Endodermal cell (in vitro differentiated cells): ENCODE measurements at regions not wholly inside any gene's neighbourhood (a gene's known extent, or its start where the extent isn't known, plus 50 kb on each side); places are given as distances from the start of the nearest gene placed in this dataset.

Experiments used
- DNase-seq: peaks from one replicate; pipeline ENCODE4 v3.0.0-alpha.2; 2017
- H3K27ac ChIP-seq: 2 replicates; pipeline ENCODE4 v1.5.1; 2013; ENCODE audit warnings: mild to moderate bottlenecking, low read depth, low read length, moderate library complexity
- H3K27me3 ChIP-seq: 2 replicates; pipeline ENCODE4 v1.6.1; 2013; ENCODE audit warnings: mild to moderate bottlenecking, low read length, moderate library complexity; ENCODE audit not compliant: insufficient read depth, control insufficient read depth, poor library complexity, severe bottlenecking
- H3K36me3 ChIP-seq: 2 replicates; pipeline ENCODE4 v1.7.0; 2013; ENCODE audit warnings: mild to moderate bottlenecking, low read length, moderate library complexity; ENCODE audit not compliant: control insufficient read depth, insufficient read depth
- H3K4me1 ChIP-seq: one replicate; pipeline ENCODE4 v1.7.0; 2013; ENCODE audit warnings: low read length; ENCODE audit not compliant: control insufficient read depth, insufficient read depth
- H3K4me3 ChIP-seq: 2 replicates; pipeline ENCODE4 v1.5.1; 2013; ENCODE audit warnings: mild to moderate bottlenecking, low read length, moderate library complexity
- H3K9ac ChIP-seq: 2 replicates; pipeline ENCODE4 v1.6.1; 2013; ENCODE audit warnings: mild to moderate bottlenecking, low read length, moderate library complexity; ENCODE audit not compliant: poor library complexity, severe bottlenecking; ENCODE audit errors: extremely low read depth
- H3K9me3 ChIP-seq: 2 replicates; pipeline ENCODE4 v1.6.1; 2013; ENCODE audit warnings: mild to moderate bottlenecking, low read length, moderate library complexity; ENCODE audit not compliant: control insufficient read depth
- H3K27ac Mint-ChIP-seq: 2 replicates; pipeline ENCODE4 v1.8.0; 2020; ENCODE audit warnings: mixed read lengths
- H3K27me3 Mint-ChIP-seq: 2 replicates; pipeline ENCODE4 v1.8.0; 2021; ENCODE audit warnings: mild to moderate bottlenecking, mixed read lengths; ENCODE audit not compliant: insufficient read depth
- H3K36me3 Mint-ChIP-seq: 2 replicates; pipeline ENCODE4 v1.8.0; 2020; ENCODE audit warnings: low read depth, mixed read lengths
- H3K4me1 Mint-ChIP-seq: 2 replicates; pipeline ENCODE4 v1.8.0; 2020; ENCODE audit warnings: mixed read lengths
- H3K4me3 Mint-ChIP-seq: 2 replicates; pipeline ENCODE4 v1.8.0; 2020; ENCODE audit warnings: mild to moderate bottlenecking, moderate library complexity, mixed read lengths
- H3K9me3 Mint-ChIP-seq: 2 replicates; pipeline ENCODE4 v1.8.0; 2020; ENCODE audit warnings: mild to moderate bottlenecking, mixed read lengths
- CTCF ChIP-seq: fragments of 200-600 bp; sonication (generic); conservative IDR thresholded peaks from 2 replicates; pipeline ENCODE4 v1.5.0; 2021; ENCODE audit warnings: antibody characterized with exemption, mild to moderate bottlenecking
- WGBS, 2 experiments: methylation state at CpG; one replicate each; pipeline versions ENCODE4 v1.1.5 to v1.1.7; 2013; ENCODE audit warnings: missing lambda C conversion rate in 2 of 2, mixed read lengths in 1 of 2; ENCODE audit not compliant: insufficient coverage in 1 of 2, insufficient read length in 1 of 2; 5-methylcytosine and 5-hydroxymethylcytosine counted together

- Mint-ChIP-seq H3K36me3 (no peaks in the 10 kb centered on the region), H3K9me3 (no peaks in the 10 kb centered on the region), H3K27ac (no peak overlapping the region), H3K27me3 (peaks cover 8% of the 10 kb centered on the region), H3K4me3 (no peak overlapping the region), H3K4me1 (no peaks in the 10 kb centered on the region)
- Histone ChIP-seq H3K36me3 (no peaks in the 10 kb centered on the region), H3K27me3 (peaks cover 6% of the 10 kb centered on the region), H3K4me3 (no peak overlapping the region), H3K27ac (no peak overlapping the region), H3K4me1 (no peaks in the 10 kb centered on the region), H3K9me3 (no peaks in the 10 kb centered on the region), H3K9ac (no peak overlapping the region)
- WGBS, 2 experiments = 92 to 98% methylated on average over 5 to 10 of the region's 11 CpGs
- TF ChIP-seq CTCF = no peak
- no peak for DNase-seq
Observed at GRCh38 chr11:122334546-122335339, 218.7 kb upstream of the BLID start.

- TF ChIP-seq CTCF = no peak
- H3K36me3 Mint-ChIP-seq = no peaks in the 10 kb centered on the region
- H3K9me3 ChIP-seq = no peaks in the 10 kb centered on the region
- H3K36me3 ChIP-seq = no peaks in the 10 kb centered on the region
- WGBS, 2 experiments = 98 to 100% methylated on average over 2 to 4 of the region's 4 CpGs
- H3K27me3 ChIP-seq = peaks cover 6% of the 10 kb centered on the region
- DNase-seq = no peak
- H3K9me3 Mint-ChIP-seq = no peaks in the 10 kb centered on the region
- H3K4me3 ChIP-seq = no peak overlapping the region
- peaks cover 8% of the 10 kb centered on the region for H3K27me3 Mint-ChIP-seq
- no peak overlapping the region for H3K4me3 Mint-ChIP-seq
- H3K27ac ChIP-seq = no peak overlapping the region
- H3K27ac Mint-ChIP-seq = no peak overlapping the region
- H3K4me1 Mint-ChIP-seq = no peaks in the 10 kb centered on the region
- H3K4me1 ChIP-seq = no peaks in the 10 kb centered on the region
- H3K9ac ChIP-seq = no peak overlapping the region
Observed at GRCh38 chr11:122333467-122333866, 217.5 kb upstream of the BLID start.

GRCh38 chr11:122331079-122331478 lies 215.1 kb upstream of the BLID start:
- Histone ChIP-seq H3K9me3 (no peaks in the 10 kb centered on the region), H3K27ac (no peak overlapping the region), H3K4me1 (no peaks in the 10 kb centered on the region), H3K36me3 (no peaks in the 10 kb centered on the region), H3K4me3 (no peak overlapping the region), H3K27me3 (peaks cover 6% of the 10 kb centered on the region), H3K9ac (no peak overlapping the region)
- Mint-ChIP-seq H3K27me3 (peaks cover 8% of the 10 kb centered on the region), H3K4me1 (no peaks in the 10 kb centered on the region), H3K27ac (no peak overlapping the region), H3K36me3 (no peaks in the 10 kb centered on the region), H3K4me3 (no peak overlapping the region), H3K9me3 (no peaks in the 10 kb centered on the region)
- TF ChIP-seq CTCF = no peak
- DNase-seq = no peak
- WGBS, 2 experiments = 93% methylated on average over 1 of the region's 1 CpG; no CpG with 5 or more reads in 1 of the 2 experiments
